Nephron progenitor cell (in vitro differentiated cells): ENCODE measurements at regions not wholly inside any gene's neighbourhood (a gene's known extent, or its start where the extent isn't known, plus 50 kb on each side); places are given as distances from the start of the nearest gene placed in this dataset.
"Not testable (repeated sequence)": the region's sequence is repeated elsewhere in the genome, so short reads cannot be mapped to it uniquely, and the experiment has no call there.

ENCODE experiments used
- DNase-seq: peaks from one replicate; pipeline ENCODE4 v3.0.0; 2021
- H3K27ac Mint-ChIP-seq: 2 replicates; pipeline ENCODE4 v1.8.0; 2021; ENCODE audit warnings: mild to moderate bottlenecking, moderate library complexity, mixed read lengths
- H3K27me3 Mint-ChIP-seq: 2 replicates; pipeline ENCODE4 v1.8.0; 2021; ENCODE audit warnings: mild to moderate bottlenecking, low read depth, mixed read lengths; ENCODE audit not compliant: poor library complexity
- H3K36me3 Mint-ChIP-seq: 2 replicates; pipeline ENCODE4 v1.8.0; 2021; ENCODE audit warnings: low read depth, mixed read lengths
- H3K4me1 Mint-ChIP-seq: 2 replicates; pipeline ENCODE4 v1.8.0; 2021; ENCODE audit warnings: mixed read lengths
- H3K4me3 Mint-ChIP-seq: 2 replicates; pipeline ENCODE4 v1.8.0; 2021; ENCODE audit warnings: mild to moderate bottlenecking, moderate library complexity, mixed read lengths
- H3K9me3 Mint-ChIP-seq: 2 replicates; pipeline ENCODE4 v1.8.0; 2021; ENCODE audit warnings: mild to moderate bottlenecking, moderate library complexity, mixed read lengths
- TF ChIP-seq, protein P1 (sequence below): fragments of 200-600 bp; sonication (generic); IDR thresholded peaks from 2 replicates; pipeline ENCODE4 v1.5.0; 2021; ENCODE audit warnings: antibody characterized with exemption

DNA sequence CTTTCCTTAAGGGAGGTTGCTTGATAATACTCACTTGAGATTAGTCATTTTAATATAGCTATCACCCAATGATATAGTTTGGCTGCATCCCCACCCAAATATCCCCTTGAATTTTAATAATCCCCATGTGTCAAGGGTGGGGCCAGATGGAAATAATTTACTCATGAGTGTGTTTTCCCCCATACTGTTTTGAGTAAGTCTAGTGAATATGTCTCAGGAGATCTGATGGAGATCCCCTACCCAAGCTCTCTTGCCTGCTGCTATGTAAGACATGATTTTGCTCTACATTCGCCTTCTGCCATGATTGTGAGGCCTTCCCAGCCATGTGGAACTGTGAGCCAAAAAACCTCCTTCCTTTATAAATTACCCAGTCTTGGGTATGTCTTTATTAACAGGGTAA is 539.7 kb upstream of the GRID2 start:
- peaks cover 9% of the 10 kb centered on the region for H3K27me3 Mint-ChIP-seq
- TF ChIP-seq, protein P1, sequence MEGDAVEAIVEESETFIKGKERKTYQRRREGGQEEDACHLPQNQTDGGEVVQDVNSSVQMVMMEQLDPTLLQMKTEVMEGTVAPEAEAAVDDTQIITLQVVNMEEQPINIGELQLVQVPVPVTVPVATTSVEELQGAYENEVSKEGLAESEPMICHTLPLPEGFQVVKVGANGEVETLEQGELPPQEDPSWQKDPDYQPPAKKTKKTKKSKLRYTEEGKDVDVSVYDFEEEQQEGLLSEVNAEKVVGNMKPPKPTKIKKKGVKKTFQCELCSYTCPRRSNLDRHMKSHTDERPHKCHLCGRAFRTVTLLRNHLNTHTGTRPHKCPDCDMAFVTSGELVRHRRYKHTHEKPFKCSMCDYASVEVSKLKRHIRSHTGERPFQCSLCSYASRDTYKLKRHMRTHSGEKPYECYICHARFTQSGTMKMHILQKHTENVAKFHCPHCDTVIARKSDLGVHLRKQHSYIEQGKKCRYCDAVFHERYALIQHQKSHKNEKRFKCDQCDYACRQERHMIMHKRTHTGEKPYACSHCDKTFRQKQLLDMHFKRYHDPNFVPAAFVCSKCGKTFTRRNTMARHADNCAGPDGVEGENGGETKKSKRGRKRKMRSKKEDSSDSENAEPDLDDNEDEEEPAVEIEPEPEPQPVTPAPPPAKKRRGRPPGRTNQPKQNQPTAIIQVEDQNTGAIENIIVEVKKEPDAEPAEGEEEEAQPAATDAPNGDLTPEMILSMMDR, result no peak
- no peak for DNase-seq
- no peaks in the 10 kb centered on the region for H3K9me3 Mint-ChIP-seq
- no peak overlapping the region for H3K4me3 Mint-ChIP-seq
- H3K36me3 Mint-ChIP-seq, result no peaks in the 10 kb centered on the region
- H3K4me1 Mint-ChIP-seq, result no peaks in the 10 kb centered on the region
- H3K27ac Mint-ChIP-seq, result peak overlapping the region; percentile 59

- H3K36me3 Mint-ChIP-seq, result peaks cover 7% of the 10 kb centered on the region
- no peak overlapping the region for H3K4me3 Mint-ChIP-seq
- peaks cover 37% of the 10 kb centered on the region for H3K9me3 Mint-ChIP-seq
- no peak for DNase-seq
- TF ChIP-seq, protein P1, result no peak
- peaks cover 9% of the 10 kb centered on the region for H3K27me3 Mint-ChIP-seq
- peaks cover 8% of the 10 kb centered on the region for H3K4me1 Mint-ChIP-seq
- no peak overlapping the region for H3K27ac Mint-ChIP-seq
These were observed 533.9 kb upstream of the GRID2 start for GRCh38 chr4:91769912-91770311.

- H3K27ac Mint-ChIP-seq, H3K27me3 Mint-ChIP-seq, H3K36me3 Mint-ChIP-seq, H3K4me1 Mint-ChIP-seq: not testable (repeated sequence)
- peaks cover 14% of the 10 kb centered on the region for H3K9me3 Mint-ChIP-seq
- peak; percentile 1 for DNase-seq
- peak overlapping the region; percentile 89 for H3K4me3 Mint-ChIP-seq
These were observed 512.1 kb upstream of the GRID2 start for GRCh38 chr4:91791631-91792030.

- H3K4me3 Mint-ChIP-seq, result no peak overlapping the region
- no peaks in the 10 kb centered on the region for H3K27me3 Mint-ChIP-seq
- TF ChIP-seq, protein P1, result no peak
- no peak overlapping the region for H3K27ac Mint-ChIP-seq
- H3K4me1 Mint-ChIP-seq, result peaks cover 4% of the 10 kb centered on the region
- H3K36me3 Mint-ChIP-seq, result no peaks in the 10 kb centered on the region
- H3K9me3 Mint-ChIP-seq, result peaks cover 10% of the 10 kb centered on the region
- DNase-seq, result no peak
These were observed 507.8 kb upstream of the GRID2 start for GRCh38 chr4:91795947-91796346.

- Mint-ChIP-seq H3K4me1 (no peaks in the 10 kb centered on the region), H3K4me3 (no peak overlapping the region)
- TF ChIP-seq, protein P1, result no peak
These were observed 491.4 kb upstream of the GRID2 start for GRCh38 chr4:91812319-91812718.

GRCh38 chr4:91824773-91825172 is 479.0 kb upstream of the GRID2 start:
- TF ChIP-seq, protein P1, result no peak
- Mint-ChIP-seq H3K4me1 (no peaks in the 10 kb centered on the region), H3K9me3 (peaks cover 56% of the 10 kb centered on the region), H3K36me3 (peaks cover 22% of the 10 kb centered on the region), H3K27me3 (no peaks in the 10 kb centered on the region), H3K27ac (no peak overlapping the region), H3K4me3 (no peak overlapping the region)
- no peak for DNase-seq

More at GRCh38 chr4:91812319-91812718, 491.4 kb upstream of the GRID2 start:
- H3K27me3 Mint-ChIP-seq, result no peaks in the 10 kb centered on the region
- no peak for DNase-seq
- peaks cover 5% of the 10 kb centered on the region for H3K9me3 Mint-ChIP-seq
- H3K36me3 Mint-ChIP-seq, result no peaks in the 10 kb centered on the region
- H3K27ac Mint-ChIP-seq, result no peak overlapping the region
